ENCODE measurements at regions not wholly inside any gene's neighbourhood (a gene's known extent, or its start where the extent isn't known, plus 50 kb on each side); places are given as distances from the start of the nearest gene placed in this dataset.

GRCh38 chr1:244220410-244220809 lies 169.3 kb downstream of the ZBTB18 start:
- peak; percentile 91 for TF ChIP-seq ZNF8 (CRISPR knock-in tag; IDR thresholded peaks at IDR 0.05)
- TF ChIP-seq PATZ1 (CRISPR knock-in tag; IDR thresholded peaks at IDR 0.05; ENCODE audit: borderline replicate concordance): no peak
- ATAC-seq: no peak

GRCh38 chr1:244221991-244222390 lies 170.9 kb downstream of the ZBTB18 start:
- no peak; the same call in 2 of the 3 replicates for ATAC-seq
- no peak for TF ChIP-seq SNAI2 (CRISPR knock-in tag; IDR thresholded peaks at IDR 0.05)
- no peak for TF ChIP-seq ARNTL (CRISPR knock-in tag; IDR thresholded peaks at IDR 0.05; ENCODE audit: borderline replicate concordance, low read depth)
- TF ChIP-seq CSDC2 (CRISPR knock-in tag; IDR thresholded peaks at IDR 0.05): no peak
- TF ChIP-seq RARB (CRISPR knock-in tag; IDR thresholded peaks at IDR 0.05): no peak
- TF ChIP-seq GLIS3 (CRISPR knock-in tag; IDR thresholded peaks at IDR 0.05): no peak
- TF ChIP-seq BACH2 (CRISPR knock-in tag; IDR thresholded peaks at IDR 0.05; ENCODE audit: borderline replicate concordance): no peak
- TF ChIP-seq PPARA (CRISPR knock-in tag; IDR thresholded peaks at IDR 0.05; ENCODE audit: borderline replicate concordance): no peak
- no peak for TF ChIP-seq ZC3H10 (CRISPR knock-in tag; IDR thresholded peaks at IDR 0.05)
- TF ChIP-seq ESRRG (CRISPR knock-in tag; IDR thresholded peaks at IDR 0.05): no peak

GRCh38 chr1:244224487-244225430 lies 173.7 kb downstream of the ZBTB18 start:
- TF ChIP-seq ZNF565 (CRISPR knock-in tag; conservative IDR thresholded peaks at IDR 0.05; ENCODE audit: low read depth) (no peak), TSHZ2 (CRISPR knock-in tag; IDR thresholded peaks at IDR 0.05) (no peak), CSDC2 (CRISPR knock-in tag; IDR thresholded peaks at IDR 0.05) (no peak), POU6F1 (CRISPR knock-in tag; IDR thresholded peaks at IDR 0.05; ENCODE audit: borderline replicate concordance, low read depth) (no peak), ZNF8 (CRISPR knock-in tag; IDR thresholded peaks at IDR 0.05) (no peak), ZFP3 (CRISPR knock-in tag; IDR thresholded peaks at IDR 0.05) (no peak), PPARA (CRISPR knock-in tag; IDR thresholded peaks at IDR 0.05; ENCODE audit: borderline replicate concordance) (no peak), RARB (CRISPR knock-in tag; IDR thresholded peaks at IDR 0.05) (no peak), TCF4 (CRISPR knock-in tag; IDR thresholded peaks at IDR 0.05; ENCODE audit: borderline replicate concordance) (no peak), ZC3H10 (CRISPR knock-in tag; IDR thresholded peaks at IDR 0.05) (no peak), ZFP30 (CRISPR knock-in tag; IDR thresholded peaks at IDR 0.05) (no peak), ZNF70 (CRISPR knock-in tag; IDR thresholded peaks at IDR 0.05) (no peak), SNAI2 (CRISPR knock-in tag; IDR thresholded peaks at IDR 0.05) (no peak), BACH2 (CRISPR knock-in tag; IDR thresholded peaks at IDR 0.05; ENCODE audit: borderline replicate concordance) (no peak)
- no peak for ATAC-seq

GRCh38 chr1:244226435-244226834 lies 175.4 kb downstream of the ZBTB18 start:
- TF ChIP-seq TCF4 (CRISPR knock-in tag; IDR thresholded peaks at IDR 0.05; ENCODE audit: borderline replicate concordance): no peak
- peak; percentile 28; the same call in 2 of the 3 replicates for ATAC-seq

- ATAC-seq: no peak
- no peak for TF ChIP-seq ZFP30 (CRISPR knock-in tag; IDR thresholded peaks at IDR 0.05)
- TF ChIP-seq OSR1 (CRISPR knock-in tag; IDR thresholded peaks at IDR 0.05): no peak
- TF ChIP-seq TSHZ2 (CRISPR knock-in tag; IDR thresholded peaks at IDR 0.05): no peak
- no peak for TF ChIP-seq TCF4 (CRISPR knock-in tag; IDR thresholded peaks at IDR 0.05; ENCODE audit: borderline replicate concordance)
- no peak for TF ChIP-seq GLIS3 (CRISPR knock-in tag; IDR thresholded peaks at IDR 0.05)
- no peak for TF ChIP-seq CSDC2 (CRISPR knock-in tag; IDR thresholded peaks at IDR 0.05)
- TF ChIP-seq PATZ1 (CRISPR knock-in tag; IDR thresholded peaks at IDR 0.05; ENCODE audit: borderline replicate concordance): no peak
- no peak for TF ChIP-seq TOX (CRISPR knock-in tag; IDR thresholded peaks at IDR 0.05; ENCODE audit: borderline replicate concordance)
- TF ChIP-seq ESRRG (CRISPR knock-in tag; IDR thresholded peaks at IDR 0.05): no peak
- no peak for TF ChIP-seq BACH2 (CRISPR knock-in tag; IDR thresholded peaks at IDR 0.05; ENCODE audit: borderline replicate concordance)
- TF ChIP-seq ZNF8 (CRISPR knock-in tag; IDR thresholded peaks at IDR 0.05): no peak
- TF ChIP-seq SNAI2 (CRISPR knock-in tag; IDR thresholded peaks at IDR 0.05): no peak
Observed at GRCh38 chr1:244230470-244230869, 179.4 kb downstream of the ZBTB18 start.

Measured in SK-N-SH treated with all-trans-retinoic acid at 6 μM for 48 hours (cell line).